Liver (tissue), 8 donors: ENCODE measurements at regions not wholly inside any gene's neighbourhood (a gene's known extent, or its start where the extent isn't known, plus 50 kb on each side); places are given as distances from the start of the nearest gene placed in this dataset.

Source experiments
- DNase-seq: peaks from one replicate; pipeline ENCODE4 v3.0.0-alpha.2; 2017; ENCODE audit warnings: low spot score
- H3K27ac ChIP-seq, 2 donors: one replicate each; pipeline ENCODE4 v1.7.0; 2013; ENCODE audit warnings: inconsistent platforms in 2 of 2, low read length in 2 of 2, control low read depth in 1 of 2, low read depth in 1 of 2, mild to moderate bottlenecking in 1 of 2
- H3K27me3 ChIP-seq, 4 donors: one replicate each; pipeline versions ENCODE4 v1.6.1 to v1.7.0; 2013; ENCODE audit warnings: low read length in 3 of 4, inconsistent platforms in 1 of 4, mild to moderate bottlenecking in 1 of 4, moderate library complexity in 1 of 4; ENCODE audit not compliant: control insufficient read depth in 4 of 4, insufficient read depth in 4 of 4
- H3K36me3 ChIP-seq, 4 donors: one replicate each; pipeline versions ENCODE4 v1.6.1 to v1.7.0; 2013; ENCODE audit warnings: low read length in 3 of 4, mild to moderate bottlenecking in 3 of 4, low read depth in 1 of 4, moderate library complexity in 1 of 4; ENCODE audit not compliant: control insufficient read depth in 4 of 4, insufficient read depth in 3 of 4
- H3K4me1 ChIP-seq, 4 donors: one replicate each; pipeline versions ENCODE4 v1.6.1 to v1.7.0; 2013; ENCODE audit warnings: low read length in 3 of 4, mild to moderate bottlenecking in 3 of 4, moderate library complexity in 1 of 4; ENCODE audit not compliant: control insufficient read depth in 4 of 4, insufficient read depth in 4 of 4
- H3K4me3 ChIP-seq, 3 donors: one replicate each; pipeline versions ENCODE4 v1.6.1 to v1.7.0; 2013; ENCODE audit warnings: low read length in 3 of 3, control low read depth in 1 of 3, low read depth in 1 of 3, mild to moderate bottlenecking in 1 of 3
- H3K9ac ChIP-seq, 2 donors: one replicate each; pipeline ENCODE4 v1.7.0; 2013; ENCODE audit warnings: low read length in 2 of 2, mild to moderate bottlenecking in 2 of 2, moderate library complexity in 2 of 2, control low read depth in 1 of 2, low read depth in 1 of 2
- H3K9me3 ChIP-seq, 4 donors: one replicate each; pipeline versions ENCODE4 v1.6.1 to v1.7.0; 2013; ENCODE audit warnings: low read length in 3 of 4; ENCODE audit not compliant: control insufficient read depth in 4 of 4
- CTCF ChIP-seq: fragments of 150-350 bp; IDR thresholded peaks from 2 replicates; pipeline ENCODE4 v1.5.1; 2017; ENCODE audit warnings: improper control_type of control experiment, low read depth, low read length; ENCODE audit not compliant: missing input control
- EGR1 ChIP-seq, 2 donors: IDR thresholded peaks; 2 replicates each; pipeline ENCODE4 v1.6.1; 2016 to 2018; ENCODE audit warnings: antibody characterized with exemption in 2 of 2, low read depth in 2 of 2
- FOXA1 ChIP-seq: IDR thresholded peaks from 2 replicates; pipeline ENCODE4 v1.6.1; 2016; ENCODE audit warnings: antibody characterized with exemption
- FOXA2 ChIP-seq: IDR thresholded peaks from 2 replicates; pipeline ENCODE4 v1.6.1; 2016; ENCODE audit warnings: antibody characterized with exemption
- GABPA ChIP-seq, 2 donors: IDR thresholded peaks in 1 of 2; conservative IDR thresholded peaks in 1 of 2; 2 replicates each; pipeline ENCODE4 v1.6.1; 2016; ENCODE audit warnings: antibody characterized with exemption in 2 of 2, mild to moderate bottlenecking in 1 of 2, moderate library complexity in 1 of 2
- HNF4A ChIP-seq, 2 donors: conservative IDR thresholded peaks; 2 replicates each; pipeline ENCODE4 v1.6.1; 2016; ENCODE audit warnings: antibody characterized with exemption in 2 of 2, mild to moderate bottlenecking in 2 of 2
- HNF4G ChIP-seq: IDR thresholded peaks from 2 replicates; pipeline ENCODE4 v1.6.1; 2016; ENCODE audit warnings: antibody characterized with exemption
- JUND ChIP-seq, 2 donors: IDR thresholded peaks; 2 replicates each; pipeline ENCODE4 v1.6.1; 2016; ENCODE audit warnings: antibody characterized with exemption in 2 of 2
- NR2F2 ChIP-seq: IDR thresholded peaks from 2 replicates; pipeline ENCODE4 v1.6.1; 2016; ENCODE audit warnings: antibody characterized with exemption
- RAD21 ChIP-seq, 2 donors: IDR thresholded peaks; 2 replicates each; pipeline ENCODE4 v1.6.1; 2016; ENCODE audit warnings: antibody characterized with exemption in 2 of 2, mild to moderate bottlenecking in 2 of 2
- REST ChIP-seq: IDR thresholded peaks from 2 replicates; pipeline ENCODE4 v1.6.1; 2016; ENCODE audit warnings: antibody characterized with exemption, mild to moderate bottlenecking
- RXRA ChIP-seq, 2 donors: IDR thresholded peaks; 2 replicates each; pipeline ENCODE4 v1.6.1; 2017 to 2018; ENCODE audit warnings: antibody characterized with exemption in 2 of 2, mild to moderate bottlenecking in 1 of 2
- SP1 ChIP-seq: IDR thresholded peaks from 2 replicates; pipeline ENCODE4 v1.6.1; 2018; ENCODE audit warnings: antibody characterized with exemption, mild to moderate bottlenecking
- TAF1 ChIP-seq: conservative IDR thresholded peaks from 2 replicates; pipeline ENCODE4 v1.6.1; 2016; ENCODE audit warnings: antibody characterized with exemption, mild to moderate bottlenecking
- YY1 ChIP-seq: IDR thresholded peaks from 2 replicates; pipeline ENCODE4 v1.6.1; 2016; ENCODE audit warnings: antibody characterized with exemption, mild to moderate bottlenecking
- ZBTB33 ChIP-seq: IDR thresholded peaks from 2 replicates; pipeline ENCODE4 v1.6.1; 2016; ENCODE audit warnings: antibody characterized with exemption
- WGBS: extraction: QIAGEN DNeasy Blood & Tissue Kit; methylation state at CpG from one replicate; pipeline ENCODE4 v1.1.7; 2013; 5-methylcytosine and 5-hydroxymethylcytosine counted together
- TF ChIP-seq, protein P1 (sequence below): IDR thresholded peaks from 2 replicates; pipeline ENCODE4 v1.6.1; 2016; ENCODE audit warnings: antibody characterized with exemption
- TF ChIP-seq, protein P2 (sequence below): IDR thresholded peaks from 2 replicates; pipeline ENCODE4 v1.6.1; 2016; ENCODE audit warnings: antibody characterized with exemption
- donor health status: healthy.
- donor health status: healthy.
- donor health status: healthy.
- donor health status: healthy.
- donor health status: healthy.

- DNase-seq: no peak
- H3K36me3 ChIP-seq: no peaks in the 10 kb centered on the region
- H3K9ac ChIP-seq: no peak overlapping the region
- 77% methylated on average over 4 of the region's 4 CpGs for WGBS
- H3K27me3 ChIP-seq: peaks cover 0 to 2% (median 0%) of the 10 kb centered on the region in 4 donors
- no peak overlapping the region for H3K4me3 ChIP-seq
- H3K4me1 ChIP-seq: no peaks in the 10 kb centered on the region
- no peaks in the 10 kb centered on the region for H3K9me3 ChIP-seq
- H3K27ac ChIP-seq: no peak overlapping the region
- TF ChIP-seq RAD21 (IDR thresholded peaks at IDR 0.05) (no peak), ZBTB33 (no peak), JUND (IDR thresholded peaks at IDR 0.05) (no peak), RXRA (IDR thresholded peaks at IDR 0.05) (no peak), HNF4G (no peak), NR2F2 (no peak), GABPA (IDR thresholded peaks at IDR 0.05 in 1 of 2, conservative IDR thresholded peaks at IDR 0.05 in 1 of 2) (no peak), FOXA2 (no peak), TAF1 (no peak), FOXA1 (no peak), YY1 (no peak), HNF4A (conservative IDR thresholded peaks at IDR 0.05) (no peak), REST (no peak), SP1 (no peak), CTCF (no peak), EGR1 (IDR thresholded peaks at IDR 0.05; ENCODE audit: low read depth in 2 of 2) (no peak)
- TF ChIP-seq, protein P1, sequence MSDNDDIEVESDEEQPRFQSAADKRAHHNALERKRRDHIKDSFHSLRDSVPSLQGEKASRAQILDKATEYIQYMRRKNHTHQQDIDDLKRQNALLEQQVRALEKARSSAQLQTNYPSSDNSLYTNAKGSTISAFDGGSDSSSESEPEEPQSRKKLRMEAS: no peak
- TF ChIP-seq, protein P2, sequence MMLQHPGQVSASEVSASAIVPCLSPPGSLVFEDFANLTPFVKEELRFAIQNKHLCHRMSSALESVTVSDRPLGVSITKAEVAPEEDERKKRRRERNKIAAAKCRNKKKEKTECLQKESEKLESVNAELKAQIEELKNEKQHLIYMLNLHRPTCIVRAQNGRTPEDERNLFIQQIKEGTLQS: no peak
Measured at GRCh38 chr3:115348951-115349745, 202.1 kb upstream of the ZBTB20 start.
